HCT116 (cell line): ENCODE measurements at regions not wholly inside any gene's neighbourhood (a gene's known extent, or its start where the extent isn't known, plus 50 kb on each side); places are given as distances from the start of the nearest gene placed in this dataset.

Experiments
- ATAC-seq: fragments of 200-7000 bp; cut with Tn5 transposase; 2 replicates; pipeline ENCODE4 v1.9.1; 2020; ENCODE audit warnings: mild to moderate bottlenecking, moderate library complexity
- BruUV-seq: library from RNA; stranded (reverse); fragments of 400-500 nt; replicated peaks from 2 replicates; lab custom pipeline; 2021; lab: Mats Ljungman, UMichigan
- CTCF ChIA-PET: fragments of 300-600 bp; sonication (Branson Sonifier 250); formaldehyde crosslinking; loops from one replicate; lab custom pipeline; 2021; ENCODE audit warnings: antibody characterized with exemption; lab: Charles Lee
- POLR2A ChIA-PET: fragments of 300-600, 350-600 bp; sonication (Branson Sonifier 250); formaldehyde crosslinking; loops from one replicate; lab custom pipeline; 2021; ENCODE audit warnings: antibody characterized with exemption; lab: Charles Lee
- RAD21 ChIA-PET, 2 experiments: fragments of 300-600 bp; sonication (Branson Sonifier 250); formaldehyde crosslinking; loops; one replicate each; lab custom pipeline; 2023; ENCODE audit warnings: low total read pairs in 2 of 2; ENCODE audit not compliant: uncharacterized antibody in 2 of 2, unreplicated experiment in 2 of 2, low non-redundant PET in 1 of 2; lab: Charles Lee
- DNase-seq: peaks from one replicate; pipeline ENCODE4 v3.0.0-alpha.2; 2010; ENCODE audit warnings: low read depth, low spot score
- H2AFZ ChIP-seq: fragments of 200-600 bp; shearing (Covaris generic), sonication (generic); 2 replicates; pipeline ENCODE4 v1.6.1; 2017; ENCODE audit warnings: low read depth, mixed run types, mixed read lengths, antibody characterized with exemption, low read length; ENCODE audit not compliant: poor library complexity, severe bottlenecking
- H3K27ac ChIP-seq: 2 replicates; pipeline ENCODE4 v1.5.1; 2012; ENCODE audit warnings: low read depth, low read length
- H3K27me3 ChIP-seq: fragments of 200-600 bp; sonication (generic); 2 replicates; pipeline ENCODE4 v1.6.1; 2016; ENCODE audit warnings: mixed run types, low read length, mixed read lengths; ENCODE audit not compliant: insufficient read depth
- H3K36me3 ChIP-seq, 2 experiments: fragments of 200-500 bp in 1 of 2; fragments of 200-600 bp in 1 of 2; sonication (Bioruptor generic) in 1 of 2; sonication (generic) in 1 of 2; 2 replicates each; pipeline versions ENCODE4 v1.5.1 to v1.6.1; 2014 to 2016; ENCODE audit warnings: low read length in 2 of 2, inconsistent platforms in 1 of 2, mixed read lengths in 1 of 2, mixed run types in 1 of 2; ENCODE audit not compliant: insufficient read depth in 2 of 2, control insufficient read depth in 1 of 2
- H3K4me1 ChIP-seq, 2 experiments: fragments of 200-600 bp in 1 of 2; sonication (generic) in 1 of 2; 2 replicates each; pipeline versions ENCODE4 v1.5.1 to v1.6.1; 2012 to 2017; ENCODE audit warnings: low read length in 2 of 2, inconsistent platforms in 1 of 2, mild to moderate bottlenecking in 1 of 2, mixed read lengths in 1 of 2, mixed run types in 1 of 2, moderate library complexity in 1 of 2; ENCODE audit not compliant: insufficient read depth in 2 of 2, control insufficient read depth in 1 of 2
- H3K4me2 ChIP-seq: fragments of 200-600 bp; sonication (generic); 2 replicates; pipeline ENCODE4 v1.6.1; 2017; ENCODE audit warnings: mixed run types, low read length, mixed read lengths
- H3K4me3 ChIP-seq, 2 experiments: fragments of 200-600 bp in 1 of 2; sonication (generic) in 1 of 2; replicated peaks in 1 of 2; 2 replicates each; pipeline ENCODE4 v1.5.1; 2011 to 2016; ENCODE audit warnings: low read length in 2 of 2, control low read depth in 1 of 2, low read depth in 1 of 2, mild to moderate bottlenecking in 1 of 2, mixed read lengths in 1 of 2, mixed run types in 1 of 2
- H3K79me2 ChIP-seq: fragments of 200-600 bp; sonication (generic); 2 replicates; pipeline ENCODE4 v1.6.1; 2017; ENCODE audit warnings: mild to moderate bottlenecking, mixed run types, low read length, moderate library complexity, mixed read lengths; ENCODE audit not compliant: insufficient read depth
- H3K9ac ChIP-seq: fragments of 200-600 bp; sonication (generic); 2 replicates; pipeline ENCODE4 v1.6.1; 2016; ENCODE audit warnings: low read length, mixed read lengths
- H3K9me2 ChIP-seq: fragments of 200-600 bp; sonication (generic), shearing (Covaris generic); 2 replicates; pipeline ENCODE4 v1.6.1; 2017; ENCODE audit warnings: mixed run types, mild to moderate bottlenecking, moderate library complexity; ENCODE audit not compliant: insufficient read depth
- H3K9me3 ChIP-seq, 2 experiments: fragments of 200-500 bp in 1 of 2; fragments of 200-600 bp in 1 of 2; sonication (Bioruptor generic) in 1 of 2; sonication (generic) in 1 of 2; 2 replicates each; pipeline ENCODE4 v1.6.1; 2014 to 2017; ENCODE audit warnings: low read length in 2 of 2, mixed read lengths in 2 of 2, inconsistent platforms in 1 of 2, low read depth in 1 of 2, mild to moderate bottlenecking in 1 of 2, mixed run types in 1 of 2, moderate library complexity in 1 of 2; ENCODE audit not compliant: control insufficient read depth in 1 of 2, insufficient read depth in 1 of 2
- H4K20me1 ChIP-seq: fragments of 200-600 bp; sonication (generic), shearing (Covaris generic); 2 replicates; pipeline ENCODE4 v1.6.1; 2017; ENCODE audit warnings: mixed run types, mild to moderate bottlenecking, moderate library complexity; ENCODE audit not compliant: insufficient read depth
- CBX3 ChIP-seq: IDR thresholded peaks from 2 replicates; pipeline ENCODE4 v1.6.1; 2012; ENCODE audit warnings: low read depth
- CEBPB ChIP-seq: IDR thresholded peaks from 2 replicates; pipeline ENCODE4 v1.6.1; 2012; ENCODE audit warnings: low read depth
- EGR1 ChIP-seq: IDR thresholded peaks from 2 replicates; pipeline ENCODE4 v1.6.1; 2012; ENCODE audit warnings: low read depth
- EZH2 ChIP-seq: fragments of 200-600 bp; sonication (generic); IDR thresholded peaks from 2 replicates; pipeline ENCODE4 v1.6.1; 2017; ENCODE audit warnings: antibody characterized with exemption, mixed run types
- EZH2phosphoT487 ChIP-seq: fragments of 200-600 bp; IDR thresholded peaks from 2 replicates; pipeline ENCODE4 v1.6.1; 2018; ENCODE audit warnings: antibody characterized with exemption, borderline replicate concordance
- FOSL1 ChIP-seq: IDR thresholded peaks from 2 replicates; pipeline ENCODE4 v1.6.1; 2012; ENCODE audit warnings: low read depth
- JUND ChIP-seq: IDR thresholded peaks from 2 replicates; pipeline ENCODE4 v1.6.1; 2012
- POLR2A ChIP-seq: IDR thresholded peaks from 2 replicates; pipeline ENCODE4 v1.7.0; 2011; ENCODE audit warnings: borderline replicate concordance; ENCODE audit not compliant: insufficient read depth, insufficient read length; ENCODE audit errors: extremely low read depth
- POLR2AphosphoS5 ChIP-seq: IDR thresholded peaks from 2 replicates; pipeline ENCODE4 v1.6.1; 2011; ENCODE audit warnings: mild to moderate bottlenecking, low read depth, low read length, moderate library complexity
- RAD21 ChIP-seq: IDR thresholded peaks from 2 replicates; pipeline ENCODE4 v1.6.1; 2012; ENCODE audit warnings: low read depth, mild to moderate bottlenecking
- SIN3A ChIP-seq: IDR thresholded peaks from 2 replicates; pipeline ENCODE4 v1.6.1; 2012; ENCODE audit warnings: low read depth
- SP1 ChIP-seq: IDR thresholded peaks from 2 replicates; pipeline ENCODE4 v1.6.1; 2012; ENCODE audit warnings: low read depth
- SRF ChIP-seq: IDR thresholded peaks from 2 replicates; pipeline ENCODE4 v1.6.1; 2012; ENCODE audit warnings: low read depth
- TCF7L2 ChIP-seq: IDR thresholded peaks from 2 replicates; pipeline ENCODE4 v1.7.0; 2011; ENCODE audit warnings: borderline replicate concordance, inconsistent platforms; ENCODE audit not compliant: insufficient read depth, insufficient read length; ENCODE audit errors: extremely low read depth
- YY1 ChIP-seq: IDR thresholded peaks from 2 replicates; pipeline ENCODE4 v1.6.1; 2011; ENCODE audit warnings: low read length, low read depth, moderate library complexity, mild to moderate bottlenecking; ENCODE audit not compliant: insufficient replicate concordance; ENCODE audit errors: extremely low read depth
- ZNF274 ChIP-seq: fragments of 200-500 bp; sonication (Bioruptor generic); IDR thresholded peaks from 2 replicates; pipeline ENCODE4 v1.6.1; 2014; ENCODE audit warnings: mild to moderate bottlenecking, low read depth, low read length, inconsistent platforms
- intact Hi-C: fragments of 100-400 bp; cut with micrococcal nuclease; formaldehyde crosslinking; loops from 2 replicates; pipeline ENCODE4 v1.10.0; 2022
- TF ChIP-seq, protein P1 (sequence below): IDR thresholded peaks from 2 replicates; pipeline ENCODE4 v1.6.1; 2012; ENCODE audit warnings: low read depth
- TF ChIP-seq, protein P2 (sequence below), 3 experiments: fragments of 200-600 bp in 1 of 3; sonication (generic) in 1 of 3; IDR thresholded peaks in 2 of 3; conservative IDR thresholded peaks in 1 of 3; 2 replicates each; pipeline ENCODE4 v1.5.1; 2012 to 2017; ENCODE audit warnings: low read depth in 2 of 3, low read length in 2 of 3, antibody characterized with exemption in 1 of 3, borderline replicate concordance in 1 of 3, control low read depth in 1 of 3, mild to moderate bottlenecking in 1 of 3, mixed read lengths in 1 of 3, mixed run types in 1 of 3, moderate library complexity in 1 of 3; ENCODE audit not compliant: insufficient read depth in 1 of 3

DNA sequence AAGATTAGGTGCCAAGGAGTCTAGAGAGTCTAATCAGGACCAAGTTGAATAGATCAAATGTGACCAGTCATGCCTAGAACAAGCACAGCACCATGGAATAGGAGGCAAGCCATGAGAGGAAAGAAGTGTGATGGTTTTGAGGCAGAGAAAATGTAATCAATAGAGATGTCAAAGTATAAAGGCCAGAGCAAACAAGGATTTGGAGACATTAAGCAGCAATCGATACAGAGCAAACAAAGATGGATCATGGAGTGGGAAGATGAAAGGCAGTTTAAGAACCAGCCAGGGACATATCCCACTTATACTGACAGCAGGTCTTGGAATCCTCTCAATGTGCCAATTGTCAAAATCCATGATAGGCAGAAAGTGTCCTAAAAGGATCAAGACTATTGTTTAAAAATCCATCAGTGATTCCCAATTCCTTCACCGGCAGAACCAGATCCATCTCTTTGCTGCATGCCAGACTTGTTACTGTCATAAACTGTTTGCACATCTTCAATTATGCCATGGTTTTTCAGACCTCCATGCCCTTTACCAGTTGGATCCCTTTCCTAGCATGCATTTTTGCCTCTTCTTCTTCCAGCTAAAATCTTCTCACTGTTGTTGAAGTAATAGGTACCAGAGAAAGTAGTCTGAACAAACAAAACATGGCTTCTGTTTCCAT is 520.7 kb upstream of the ARX start:
- no peak for DNase-seq
- intact Hi-C loops = no loop called here
- RAD21 ChIA-PET = no interaction called here

More for the DNA sequence above, 520.7 kb upstream of the ARX start:
- Histone ChIP-seq H3K4me2 (no peak overlapping the region), H2AFZ (no peak overlapping the region), H3K36me3 (no peaks in the 10 kb centered on the region), H3K9me2 (no peaks in the 10 kb centered on the region), H3K4me3 (no peak overlapping the region)
- ATAC-seq = no peak
- TF ChIP-seq JUND (no peak), YY1 (no peak), TCF7L2 (no peak), EGR1 (no peak), SP1 (no peak), FOSL1 (no peak), EZH2 (no peak), POLR2AphosphoS5 (no peak), ZNF274 (no peak), RAD21 (no peak), CBX3 (no peak), SIN3A (no peak), EZH2phosphoT487 (no peak), SRF (no peak), POLR2A (no peak), CEBPB (no peak)
- TF ChIP-seq, protein P1, sequence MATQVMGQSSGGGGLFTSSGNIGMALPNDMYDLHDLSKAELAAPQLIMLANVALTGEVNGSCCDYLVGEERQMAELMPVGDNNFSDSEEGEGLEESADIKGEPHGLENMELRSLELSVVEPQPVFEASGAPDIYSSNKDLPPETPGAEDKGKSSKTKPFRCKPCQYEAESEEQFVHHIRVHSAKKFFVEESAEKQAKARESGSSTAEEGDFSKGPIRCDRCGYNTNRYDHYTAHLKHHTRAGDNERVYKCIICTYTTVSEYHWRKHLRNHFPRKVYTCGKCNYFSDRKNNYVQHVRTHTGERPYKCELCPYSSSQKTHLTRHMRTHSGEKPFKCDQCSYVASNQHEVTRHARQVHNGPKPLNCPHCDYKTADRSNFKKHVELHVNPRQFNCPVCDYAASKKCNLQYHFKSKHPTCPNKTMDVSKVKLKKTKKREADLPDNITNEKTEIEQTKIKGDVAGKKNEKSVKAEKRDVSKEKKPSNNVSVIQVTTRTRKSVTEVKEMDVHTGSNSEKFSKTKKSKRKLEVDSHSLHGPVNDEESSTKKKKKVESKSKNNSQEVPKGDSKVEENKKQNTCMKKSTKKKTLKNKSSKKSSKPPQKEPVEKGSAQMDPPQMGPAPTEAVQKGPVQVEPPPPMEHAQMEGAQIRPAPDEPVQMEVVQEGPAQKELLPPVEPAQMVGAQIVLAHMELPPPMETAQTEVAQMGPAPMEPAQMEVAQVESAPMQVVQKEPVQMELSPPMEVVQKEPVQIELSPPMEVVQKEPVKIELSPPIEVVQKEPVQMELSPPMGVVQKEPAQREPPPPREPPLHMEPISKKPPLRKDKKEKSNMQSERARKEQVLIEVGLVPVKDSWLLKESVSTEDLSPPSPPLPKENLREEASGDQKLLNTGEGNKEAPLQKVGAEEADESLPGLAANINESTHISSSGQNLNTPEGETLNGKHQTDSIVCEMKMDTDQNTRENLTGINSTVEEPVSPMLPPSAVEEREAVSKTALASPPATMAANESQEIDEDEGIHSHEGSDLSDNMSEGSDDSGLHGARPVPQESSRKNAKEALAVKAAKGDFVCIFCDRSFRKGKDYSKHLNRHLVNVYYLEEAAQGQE = no peak
- TF ChIP-seq, protein P2, sequence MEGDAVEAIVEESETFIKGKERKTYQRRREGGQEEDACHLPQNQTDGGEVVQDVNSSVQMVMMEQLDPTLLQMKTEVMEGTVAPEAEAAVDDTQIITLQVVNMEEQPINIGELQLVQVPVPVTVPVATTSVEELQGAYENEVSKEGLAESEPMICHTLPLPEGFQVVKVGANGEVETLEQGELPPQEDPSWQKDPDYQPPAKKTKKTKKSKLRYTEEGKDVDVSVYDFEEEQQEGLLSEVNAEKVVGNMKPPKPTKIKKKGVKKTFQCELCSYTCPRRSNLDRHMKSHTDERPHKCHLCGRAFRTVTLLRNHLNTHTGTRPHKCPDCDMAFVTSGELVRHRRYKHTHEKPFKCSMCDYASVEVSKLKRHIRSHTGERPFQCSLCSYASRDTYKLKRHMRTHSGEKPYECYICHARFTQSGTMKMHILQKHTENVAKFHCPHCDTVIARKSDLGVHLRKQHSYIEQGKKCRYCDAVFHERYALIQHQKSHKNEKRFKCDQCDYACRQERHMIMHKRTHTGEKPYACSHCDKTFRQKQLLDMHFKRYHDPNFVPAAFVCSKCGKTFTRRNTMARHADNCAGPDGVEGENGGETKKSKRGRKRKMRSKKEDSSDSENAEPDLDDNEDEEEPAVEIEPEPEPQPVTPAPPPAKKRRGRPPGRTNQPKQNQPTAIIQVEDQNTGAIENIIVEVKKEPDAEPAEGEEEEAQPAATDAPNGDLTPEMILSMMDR (IDR thresholded peaks at IDR 0.05 in 2 of 3, conservative IDR thresholded peaks at IDR 0.05 in 1 of 3; ENCODE audit: borderline replicate concordance in 1 of 3, insufficient read depth in 1 of 3, low read depth in 2 of 3, low read length in 2 of 3) = no peak
- TF ChIP-seq, all 23 proteins: peak for 0
- Histone ChIP-seq H4K20me1 (no peaks in the 10 kb centered on the region), H3K79me2 (no peaks in the 10 kb centered on the region), H3K27ac (no peak overlapping the region), H3K27me3 (no peaks in the 10 kb centered on the region), H3K9me3 (no peaks in the 10 kb centered on the region), H3K4me1 (no peaks in the 10 kb centered on the region), H3K9ac (no peak overlapping the region)
- CTCF ChIA-PET = no interaction called here
- no TSS peak for BruUV-seq
- POLR2A ChIA-PET = no interaction called here
